ENCODE measurements at regions not wholly inside any gene's neighbourhood (a gene's known extent, or its start where the extent isn't known, plus 50 kb on each side); places are given as distances from the start of the nearest gene placed in this dataset.

DNA sequence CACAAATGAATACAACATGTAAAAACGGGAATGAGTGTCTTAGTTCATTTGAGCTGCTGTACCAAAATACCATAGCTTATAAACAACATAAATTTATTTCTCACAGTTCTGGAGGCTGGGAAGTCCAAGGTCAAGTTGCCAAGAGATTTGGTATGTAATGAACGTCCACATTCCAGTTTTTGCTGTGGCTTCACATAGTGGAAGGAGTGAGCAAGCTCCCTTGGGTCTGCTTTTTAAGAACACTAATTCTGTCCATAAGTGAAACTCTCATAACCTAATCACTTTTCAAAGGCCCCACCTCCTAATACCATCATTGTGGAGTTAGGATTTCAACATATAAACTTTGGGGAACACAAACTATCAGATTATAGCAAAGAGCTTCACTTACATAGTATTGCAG is 1189.6 kb downstream of the PCDH9 start:
- TF ChIP-seq, protein P1, sequence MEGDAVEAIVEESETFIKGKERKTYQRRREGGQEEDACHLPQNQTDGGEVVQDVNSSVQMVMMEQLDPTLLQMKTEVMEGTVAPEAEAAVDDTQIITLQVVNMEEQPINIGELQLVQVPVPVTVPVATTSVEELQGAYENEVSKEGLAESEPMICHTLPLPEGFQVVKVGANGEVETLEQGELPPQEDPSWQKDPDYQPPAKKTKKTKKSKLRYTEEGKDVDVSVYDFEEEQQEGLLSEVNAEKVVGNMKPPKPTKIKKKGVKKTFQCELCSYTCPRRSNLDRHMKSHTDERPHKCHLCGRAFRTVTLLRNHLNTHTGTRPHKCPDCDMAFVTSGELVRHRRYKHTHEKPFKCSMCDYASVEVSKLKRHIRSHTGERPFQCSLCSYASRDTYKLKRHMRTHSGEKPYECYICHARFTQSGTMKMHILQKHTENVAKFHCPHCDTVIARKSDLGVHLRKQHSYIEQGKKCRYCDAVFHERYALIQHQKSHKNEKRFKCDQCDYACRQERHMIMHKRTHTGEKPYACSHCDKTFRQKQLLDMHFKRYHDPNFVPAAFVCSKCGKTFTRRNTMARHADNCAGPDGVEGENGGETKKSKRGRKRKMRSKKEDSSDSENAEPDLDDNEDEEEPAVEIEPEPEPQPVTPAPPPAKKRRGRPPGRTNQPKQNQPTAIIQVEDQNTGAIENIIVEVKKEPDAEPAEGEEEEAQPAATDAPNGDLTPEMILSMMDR (IDR thresholded peaks at IDR 0.05), result no peak
- TF ChIP-seq POLR2A (IDR thresholded peaks at IDR 0.05) (no peak), POLR2AphosphoS5 (IDR thresholded peaks at IDR 0.05) (no peak)

All from suprapubic skin (tissue), 4 donors.